Gastroesophageal sphincter (tissue), 4 donors: ENCODE measurements at regions not wholly inside any gene's neighbourhood (a gene's known extent, or its start where the extent isn't known, plus 50 kb on each side); places are given as distances from the start of the nearest gene placed in this dataset.

Source experiments
- ATAC-seq: fragments of 150-250 bp; one replicate; pipeline ENCODE4 v1.9.1; 2016; ENCODE audit warnings: mild to moderate bottlenecking, moderate library complexity
- H3K27ac ChIP-seq, 4 donors: fragments of 200-600 bp; sonication (generic) in 3 of 4; 1 replicate in 3 of 4; 2 replicates in 1 of 4; pipeline ENCODE4 v1.5.1; 2016 to 2019
- H3K27me3 ChIP-seq: fragments of 200-600 bp; sonication (generic); one replicate; pipeline ENCODE4 v1.5.1; 2019
- H3K36me3 ChIP-seq, 2 donors: fragments of 200-600 bp; sonication (generic); one replicate each; pipeline ENCODE4 v1.5.1; 2019; ENCODE audit warnings: control low read depth in 1 of 2
- H3K4me1 ChIP-seq, 3 donors: fragments of 200-600 bp; sonication (generic); 1 replicate in 2 of 3; 2 replicates in 1 of 3; pipeline ENCODE4 v1.5.1; 2016 to 2019; ENCODE audit warnings: control low read depth in 2 of 3
- H3K4me3 ChIP-seq, 2 donors: fragments of 200-600 bp; sonication (generic); one replicate each; pipeline ENCODE4 v1.5.1; 2019; ENCODE audit warnings: mild to moderate bottlenecking in 1 of 2, moderate library complexity in 1 of 2
- H3K9me3 ChIP-seq, 3 donors: fragments of 200-600 bp; sonication (generic); one replicate each; pipeline ENCODE4 v1.5.1; 2017 to 2019; ENCODE audit warnings: control low read depth in 2 of 3
- CTCF ChIP-seq, 4 experiments: fragments of 200-600 bp in 2 of 4; fragments of 450-650 bp in 2 of 4; sonication (generic) in 1 of 4; IDR thresholded peaks; one replicate each; pipeline ENCODE4 v1.5.1; 2017 to 2019; ENCODE audit warnings: antibody characterized with exemption in 4 of 4, mild to moderate bottlenecking in 2 of 4, moderate library complexity in 2 of 4
- EP300 ChIP-seq: sonication (generic); formaldehyde crosslinking; IDR thresholded peaks from one replicate; pipeline ENCODE4 v1.6.1; 2017; ENCODE audit warnings: antibody characterized with exemption, mild to moderate bottlenecking
- POLR2A ChIP-seq, 2 donors: fragments of 450-650 bp; IDR thresholded peaks; one replicate each; pipeline ENCODE4 v1.6.1; 2017; ENCODE audit warnings: antibody characterized with exemption in 2 of 2, mild to moderate bottlenecking in 2 of 2, moderate library complexity in 1 of 2
- POLR2AphosphoS5 ChIP-seq: sonication (generic); formaldehyde crosslinking; IDR thresholded peaks from one replicate; pipeline ENCODE4 v1.6.1; 2017; ENCODE audit warnings: antibody characterized with exemption
- WGBS, 2 donors: methylation state at CpG; one replicate each; pipeline ENCODE4 v1.1.5; 2018; ENCODE audit warnings: low coverage in 1 of 2; 5-methylcytosine and 5-hydroxymethylcytosine counted together

DNA sequence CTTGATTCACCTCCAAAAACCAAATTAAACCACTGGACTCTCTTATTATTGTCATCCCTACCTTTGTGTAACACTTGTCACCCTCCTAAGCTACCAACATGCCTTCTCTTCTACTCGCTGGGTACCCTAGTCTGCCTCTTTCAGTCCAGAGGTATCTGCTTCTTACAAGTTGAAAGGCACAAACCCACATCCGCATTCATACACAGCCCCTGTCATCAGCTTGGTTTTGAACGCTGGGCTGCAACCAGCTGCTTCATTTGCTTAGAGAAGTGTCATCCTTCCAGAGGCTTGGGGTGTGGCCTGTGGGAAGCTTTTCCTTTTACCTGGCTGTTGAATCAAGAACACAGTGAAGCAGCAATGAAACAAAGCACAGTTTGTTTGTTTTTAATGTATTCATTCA lies 138.8 kb upstream of the WWC1 start:
- Histone ChIP-seq H3K9me3 (no peaks in the 10 kb centered on the region), H3K27ac (no peak overlapping the region), H3K4me1 (no peaks in the 10 kb centered on the region), H3K27me3 (no peaks in the 10 kb centered on the region), H3K36me3 (no peaks in the 10 kb centered on the region), H3K4me3 (no peak overlapping the region)
- 74 to 80% methylated on average over 3 of the region's 3 CpGs for WGBS, 2 donors
- no peak for ATAC-seq
- TF ChIP-seq CTCF (IDR thresholded peaks at IDR 0.05) (no peak), EP300 (no peak), POLR2A (IDR thresholded peaks at IDR 0.05) (no peak), POLR2AphosphoS5 (no peak)

DNA sequence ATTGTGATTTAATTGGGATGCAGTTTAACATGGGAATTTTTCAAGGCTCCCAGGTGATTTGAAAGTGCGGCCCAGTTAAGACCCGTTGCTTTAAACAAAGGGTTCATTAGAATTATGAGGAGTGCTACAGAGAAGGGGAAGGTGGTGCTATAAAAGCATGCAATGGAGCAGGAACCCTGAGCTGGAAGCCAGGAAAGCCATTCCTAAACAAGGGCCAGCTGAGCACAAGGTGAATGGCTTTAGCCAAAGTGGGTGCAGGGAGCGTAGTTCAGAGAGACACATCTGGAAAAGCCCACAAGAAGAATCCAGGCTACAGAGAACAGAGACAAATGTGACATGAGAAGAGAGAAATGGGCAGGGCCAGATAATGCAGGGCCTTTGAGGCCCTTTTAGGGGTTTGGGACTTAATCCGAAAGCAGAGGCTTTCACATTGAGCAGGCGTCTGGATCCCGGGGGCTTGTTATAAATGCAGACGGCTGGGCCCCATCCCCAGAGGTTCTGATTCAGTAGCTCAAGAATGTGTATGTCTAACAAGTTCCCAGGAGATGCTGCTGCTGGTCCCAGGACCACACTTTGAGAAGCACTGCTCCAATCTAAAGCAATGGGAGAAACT lies 138.1 kb upstream of the WWC1 start:
- TF ChIP-seq EP300 (no peak), POLR2AphosphoS5 (no peak), POLR2A (IDR thresholded peaks at IDR 0.05) (no peak), CTCF (IDR thresholded peaks at IDR 0.05) (no peak)
- H3K27me3 ChIP-seq: no peaks in the 10 kb centered on the region
- H3K36me3 ChIP-seq: no peaks in the 10 kb centered on the region
- H3K27ac ChIP-seq: no peak overlapping the region
- 67 to 80% methylated on average over 4 to 6 of the region's 7 CpGs for WGBS, 2 donors
- H3K4me1 ChIP-seq: no peaks in the 10 kb centered on the region
- no peak overlapping the region for H3K4me3 ChIP-seq
- ATAC-seq: no peak
- no peaks in the 10 kb centered on the region for H3K9me3 ChIP-seq

- Histone ChIP-seq H3K4me3 (no peak overlapping the region), H3K27ac (no peak overlapping the region), H3K4me1 (no peaks in the 10 kb centered on the region), H3K36me3 (no peaks in the 10 kb centered on the region), H3K27me3 (no peaks in the 10 kb centered on the region), H3K9me3 (no peaks in the 10 kb centered on the region)
- TF ChIP-seq EP300 (no peak), CTCF (IDR thresholded peaks at IDR 0.05) (no peak), POLR2AphosphoS5 (no peak), POLR2A (IDR thresholded peaks at IDR 0.05) (no peak)
- ATAC-seq: no peak
- 60 to 72% methylated on average over 3 of the region's 6 CpGs for WGBS, 2 donors
Measured at GRCh38 chr5:168153876-168154270, 137.6 kb upstream of the WWC1 start.

DNA sequence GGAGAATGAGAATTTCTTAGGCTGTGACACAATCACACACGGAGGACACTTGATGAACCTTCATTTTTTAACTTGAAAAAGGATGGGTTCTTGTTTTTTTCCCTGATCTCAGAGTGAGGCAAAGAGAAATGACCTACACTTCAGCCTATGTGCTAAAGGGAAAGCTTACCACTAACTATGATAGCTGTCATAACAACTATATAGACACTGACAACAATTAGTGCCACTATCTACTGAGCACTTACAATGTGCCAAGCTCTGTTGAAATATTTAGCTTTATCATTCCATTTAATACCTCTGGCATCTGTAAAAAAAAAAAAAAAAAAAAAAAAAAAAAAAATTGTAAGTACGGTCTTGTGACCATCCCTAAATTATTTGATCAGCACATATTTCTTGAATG lies 135.9 kb upstream of the WWC1 start:
- Histone ChIP-seq H3K4me3 (no peak overlapping the region), H3K4me1 (no peaks in the 10 kb centered on the region), H3K27me3 (no peaks in the 10 kb centered on the region), H3K9me3 (no peaks in the 10 kb centered on the region), H3K36me3 (no peaks in the 10 kb centered on the region), H3K27ac (no peak overlapping the region)
- 56 to 80% methylated on average over 2 of the region's 2 CpGs for WGBS, 2 donors
- no peak for TF ChIP-seq EP300
- TF ChIP-seq POLR2AphosphoS5: no peak
- no peak for TF ChIP-seq POLR2A (IDR thresholded peaks at IDR 0.05)
- TF ChIP-seq CTCF (IDR thresholded peaks at IDR 0.05): no peak
- ATAC-seq: no peak

DNA sequence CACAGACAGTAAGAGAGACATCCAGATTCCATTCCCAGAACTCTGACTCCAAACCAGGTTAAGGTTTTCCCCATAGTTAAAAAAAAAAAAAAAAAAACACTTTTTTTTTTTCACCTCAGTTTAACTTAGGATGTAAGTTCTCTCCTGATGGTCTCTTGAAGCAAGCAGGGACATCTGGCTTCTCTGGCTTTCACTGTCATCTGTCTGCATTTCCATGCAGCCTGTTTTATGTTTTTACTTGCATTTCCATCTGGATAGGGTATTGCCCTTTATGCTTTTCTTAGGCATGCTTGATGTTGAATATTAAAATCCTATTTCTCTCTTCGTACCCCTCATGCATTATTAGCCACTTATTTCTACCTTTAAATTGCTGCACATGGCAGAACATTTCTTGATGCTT lies 135.3 kb upstream of the WWC1 start:
- H3K36me3 ChIP-seq: no peaks in the 10 kb centered on the region
- H3K9me3 ChIP-seq: no peaks in the 10 kb centered on the region
- H3K4me3 ChIP-seq: no peak overlapping the region
- 70 to 88% methylated on average over 1 of the region's 1 CpG for WGBS, 2 donors
- no peaks in the 10 kb centered on the region for H3K4me1 ChIP-seq
- no peak for TF ChIP-seq EP300
- no peak for ATAC-seq
- no peaks in the 10 kb centered on the region for H3K27me3 ChIP-seq
- no peak overlapping the region for H3K27ac ChIP-seq
